HG02970 (cell line): ENCODE measurements at regions not wholly inside any gene's neighbourhood (a gene's known extent, or its start where the extent isn't known, plus 50 kb on each side); places are given as distances from the start of the nearest gene placed in this dataset.
"Not testable (repeated sequence)": the region's sequence is repeated elsewhere in the genome, so short reads cannot be mapped to it uniquely, and the experiment has no call there.

Source experiments
- ATAC-seq: cut with Tn5 transposase; IDR thresholded peaks from one replicate; pipeline ENCODE4 v1.9.1; 2021; ENCODE audit warnings: mild to moderate bottlenecking, moderate library complexity, moderate number of reproducible peaks; ENCODE audit not compliant: unreplicated experiment, low FRiP score

- ATAC-seq = no peak
Observed at GRCh38 chr5:89878140-89879132, 531.1 kb downstream of the CETN3 start.

GRCh38 chr5:89871906-89872305, 537.6 kb downstream of the CETN3 start:
- ATAC-seq = no peak

DNA sequence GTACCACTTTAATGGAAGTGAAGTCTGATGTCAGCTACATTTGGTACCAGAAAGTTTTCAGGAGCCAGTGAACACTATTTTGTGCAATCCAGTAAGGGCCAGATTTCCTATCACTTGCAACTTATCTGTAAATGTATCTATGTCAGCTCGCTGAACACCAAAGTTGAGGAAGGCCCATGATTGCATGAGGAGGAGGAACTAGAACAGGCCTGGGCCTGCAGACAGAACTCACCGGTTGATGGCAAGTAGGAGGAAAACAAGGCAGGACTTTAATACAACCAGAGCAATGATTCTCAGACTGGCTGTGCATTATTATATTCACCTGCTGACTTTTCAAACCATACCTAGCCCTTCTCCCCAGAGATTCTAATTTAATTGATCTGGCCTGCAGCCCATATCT, 540.2 kb downstream of the CETN3 start:
- no peak for ATAC-seq

GRCh38 chr5:89866410-89866809, 543.1 kb downstream of the CETN3 start:
- ATAC-seq = no peak

- no peak for ATAC-seq
Observed at GRCh38 chr5:89864941-89865340, 544.6 kb downstream of the CETN3 start.

DNA sequence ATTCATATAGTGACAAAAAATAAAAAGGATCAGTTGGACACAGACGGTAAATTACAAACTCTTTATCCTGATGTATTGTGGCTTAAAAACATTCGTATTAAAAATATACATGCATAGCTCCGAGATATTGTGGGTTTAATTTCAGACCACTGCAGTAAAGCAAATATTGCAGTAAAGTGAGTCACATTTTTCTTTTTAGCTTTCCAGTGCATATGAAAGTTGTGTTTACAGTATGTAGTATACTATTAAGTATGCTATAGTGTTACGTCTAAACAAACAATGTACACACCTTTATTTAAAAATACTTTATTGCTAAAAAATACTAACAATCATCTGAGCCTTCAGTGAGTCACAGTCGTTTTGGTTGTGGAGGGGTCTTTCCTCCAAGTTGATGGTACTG, 551.8 kb downstream of the CETN3 start:
- ATAC-seq = no peak

DNA sequence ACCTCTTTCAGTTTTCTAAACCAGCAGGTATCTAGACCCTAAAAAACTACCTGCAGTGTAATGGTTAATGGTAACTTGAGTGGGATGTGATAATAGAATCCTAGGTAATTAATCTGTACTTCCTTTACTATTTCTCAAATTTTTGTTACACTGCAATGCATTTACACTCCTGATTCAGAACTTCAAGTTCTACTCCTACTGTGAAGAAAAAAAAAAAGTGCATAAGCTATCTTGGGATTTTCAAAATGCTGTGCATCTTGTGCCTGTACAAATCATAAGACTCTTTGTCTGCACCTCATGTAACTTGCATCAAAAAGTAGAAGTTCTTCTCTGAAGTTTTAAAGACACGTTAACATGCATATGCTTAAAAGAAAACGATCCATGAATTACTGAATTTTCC, 554.1 kb downstream of the CETN3 start:
- ATAC-seq = no peak

DNA sequence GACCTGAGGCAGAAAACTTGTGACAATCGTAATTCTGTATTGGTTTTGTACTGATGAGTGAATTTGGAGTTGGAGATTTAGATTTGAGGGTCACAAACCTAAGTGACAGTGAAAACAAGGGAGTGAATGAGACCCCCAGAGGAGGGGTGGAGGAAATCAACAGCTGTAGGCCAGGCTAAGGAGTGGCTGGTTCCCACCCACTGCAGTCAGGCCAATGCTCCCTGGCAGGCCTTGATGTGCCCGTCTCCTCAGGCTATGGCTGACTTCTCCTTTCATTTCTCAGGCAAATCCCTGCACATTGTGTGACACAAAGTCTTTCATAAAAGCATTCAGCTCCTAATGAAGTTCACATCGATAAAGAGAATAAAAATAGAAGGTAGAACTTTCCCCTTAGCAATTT, 557.6 kb downstream of the CETN3 start:
- ATAC-seq = no peak

GRCh38 chr5:89850513-89850865, 559.1 kb downstream of the CETN3 start:
- no peak for ATAC-seq

- ATAC-seq = no peak
Observed at GRCh38 chr5:89849830-89850512, 559.6 kb downstream of the CETN3 start.

DNA sequence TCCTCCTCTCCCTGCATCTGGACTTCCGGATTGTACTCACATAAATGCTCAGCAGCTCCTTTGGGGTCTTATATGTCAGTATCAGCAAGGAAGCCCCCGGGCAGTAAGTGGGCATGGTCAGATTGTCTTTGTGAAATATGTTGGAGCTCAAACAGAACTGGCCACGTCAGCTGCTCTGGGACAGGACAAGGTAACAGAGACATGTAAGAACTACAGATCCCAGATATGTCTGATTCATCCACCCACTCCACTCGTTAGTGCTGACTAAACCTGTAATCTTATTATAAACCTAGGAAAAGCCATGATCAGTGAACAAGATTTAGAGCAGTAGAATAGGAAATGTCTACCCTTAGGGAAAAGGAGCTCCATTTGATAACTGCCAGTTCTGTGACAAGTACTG, 561.8 kb downstream of the CETN3 start:
- no peak for ATAC-seq

DNA sequence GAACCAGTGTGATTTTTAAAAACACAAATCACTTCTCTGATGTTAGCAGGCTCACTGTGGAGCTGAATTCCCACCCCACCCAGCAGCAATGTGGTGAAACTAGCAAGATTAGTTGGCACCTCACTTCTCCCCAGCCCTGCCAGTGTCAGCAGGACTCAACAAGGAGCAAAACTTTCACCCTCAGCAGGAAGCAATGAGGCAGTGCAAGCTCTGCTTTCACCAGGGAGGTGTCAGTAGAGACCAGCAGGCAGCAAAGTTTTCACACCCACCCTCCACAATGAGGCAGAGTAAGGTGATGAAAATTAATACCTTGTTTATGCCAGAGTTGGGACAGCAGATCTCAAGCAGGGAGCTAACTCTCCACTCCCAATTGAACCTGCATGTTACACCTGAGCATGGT, 565.0 kb downstream of the CETN3 start:
- no peak for ATAC-seq

GRCh38 chr5:89842531-89842930, 567.0 kb downstream of the CETN3 start:
- no peak for ATAC-seq

DNA sequence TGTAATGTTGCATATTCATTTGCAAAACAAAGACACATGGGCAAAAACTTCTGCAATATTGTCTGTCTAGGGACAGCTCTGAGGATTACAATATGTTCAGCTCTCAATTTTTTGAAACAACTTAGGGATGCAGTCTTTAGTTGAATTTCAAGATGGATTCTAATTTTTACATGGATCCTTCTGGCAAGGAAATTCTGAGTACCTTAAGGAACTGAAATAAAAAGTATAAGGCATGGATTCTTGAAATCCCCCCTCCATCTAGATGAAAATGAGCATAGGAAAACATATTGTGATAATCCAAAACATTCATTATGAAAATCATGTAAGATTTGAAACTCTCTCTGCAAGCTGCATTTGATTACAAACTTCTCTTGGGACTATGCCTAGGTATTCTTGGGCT, 568.6 kb downstream of the CETN3 start:
- ATAC-seq = no peak

- no peak for ATAC-seq
Observed at GRCh38 chr5:89830691-89831090, 578.9 kb downstream of the CETN3 start.

- no peak for ATAC-seq
Observed at GRCh38 chr5:89827960-89828359, 581.6 kb downstream of the CETN3 start.

- ATAC-seq = no peak
Observed at GRCh38 chr5:89827359-89827758, 582.2 kb downstream of the CETN3 start.

DNA sequence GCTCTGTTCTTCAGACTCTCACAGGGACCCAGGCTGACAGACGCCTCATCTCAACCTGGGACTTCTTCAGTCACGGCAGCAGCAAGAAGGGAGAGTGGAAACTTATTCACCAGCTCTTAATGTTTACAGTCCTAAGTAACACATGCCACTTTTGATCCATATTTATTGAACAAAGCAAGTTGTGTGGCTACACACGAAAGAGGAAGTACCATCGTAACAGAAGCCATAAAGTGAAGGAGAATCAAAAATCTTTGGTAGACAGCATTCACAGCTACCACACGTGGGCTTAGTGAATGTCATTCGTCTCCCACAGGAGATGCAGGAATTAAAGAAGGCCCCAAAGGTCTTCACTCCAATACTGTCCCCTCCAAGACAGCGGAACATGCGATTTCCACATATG, 582.6 kb downstream of the CETN3 start:
- ATAC-seq = no peak

DNA sequence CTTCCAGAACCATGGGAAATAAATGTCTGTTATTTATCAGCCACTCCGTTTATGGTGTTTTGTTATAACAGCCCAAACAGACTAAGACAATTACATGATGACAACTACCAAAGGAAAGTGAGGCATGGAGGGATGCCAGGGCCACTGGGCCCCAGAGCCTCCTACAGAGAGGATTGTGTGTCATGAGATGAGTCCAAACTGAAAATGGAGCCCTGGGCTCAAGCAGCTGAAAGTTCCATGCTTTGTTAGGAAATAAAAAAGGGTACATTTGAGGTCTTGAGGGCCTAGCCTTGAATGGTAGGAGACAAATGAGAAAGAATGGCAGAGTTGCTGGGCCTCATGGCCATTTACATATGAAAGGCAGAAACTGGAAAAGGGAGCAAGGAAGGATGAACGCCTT, 586.5 kb downstream of the CETN3 start:
- ATAC-seq = no peak

- ATAC-seq = no peak
Observed at GRCh38 chr5:89817841-89818240, 591.7 kb downstream of the CETN3 start.

GRCh38 chr5:89816038-89816437, 593.5 kb downstream of the CETN3 start:
- ATAC-seq = no peak

- not testable (repeated sequence) for ATAC-seq
Observed at GRCh38 chr5:89800735-89801134, 608.8 kb downstream of the CETN3 start.
